KOPT-K1 (cell line): ENCODE measurements at regions not wholly inside any gene's neighbourhood (a gene's known extent, or its start where the extent isn't known, plus 50 kb on each side); places are given as distances from the start of the nearest gene placed in this dataset.
"Not testable (repeated sequence)": the region's sequence is repeated elsewhere in the genome, so short reads cannot be mapped to it uniquely, and the experiment has no call there.

ENCODE experiments used
- H3K27ac ChIP-seq: fragments of 200-600 bp; sonication (generic); 2 replicates; pipeline ENCODE4 v1.5.1; 2016; ENCODE audit warnings: antibody characterized with exemption, mild to moderate bottlenecking, low read depth, low read length; ENCODE audit not compliant: poor library complexity, severe bottlenecking
- H3K36me3 ChIP-seq: fragments of 200-600 bp; sonication (generic); 2 replicates; pipeline ENCODE4 v1.5.1; 2017; ENCODE audit warnings: antibody characterized with exemption, mild to moderate bottlenecking, low read length, moderate library complexity; ENCODE audit not compliant: insufficient read depth
- H3K9me3 ChIP-seq: fragments of 200-600 bp; sonication (generic); 2 replicates; pipeline ENCODE4 v1.5.1; 2017; ENCODE audit warnings: antibody characterized with exemption, low read length, mild to moderate bottlenecking; ENCODE audit not compliant: insufficient read depth, poor library complexity, severe bottlenecking

- H3K27ac ChIP-seq = no peak overlapping the region
- H3K36me3 ChIP-seq = no peaks in the 10 kb centered on the region
Observed at GRCh38 chr3:25169151-25169550, 258.9 kb upstream of the RARB start.

GRCh38 chr3:25170021-25170420 is 258.0 kb upstream of the RARB start:
- Histone ChIP-seq H3K9me3 (no peaks in the 10 kb centered on the region), H3K27ac (no peak overlapping the region)

More at GRCh38 chr3:25169151-25169550, 258.9 kb upstream of the RARB start:
- H3K9me3 ChIP-seq = no peaks in the 10 kb centered on the region

GRCh38 chr3:25171118-25171807 is 256.8 kb upstream of the RARB start:
- H3K36me3 ChIP-seq = no peaks in the 10 kb centered on the region
- H3K9me3 ChIP-seq = no peaks in the 10 kb centered on the region
- H3K27ac ChIP-seq = no peak overlapping the region

More at GRCh38 chr3:25170021-25170420, 258.0 kb upstream of the RARB start:
- no peaks in the 10 kb centered on the region for H3K36me3 ChIP-seq

GRCh38 chr3:25171897-25172296 is 256.2 kb upstream of the RARB start:
- Histone ChIP-seq H3K27ac (no peak overlapping the region), H3K36me3 (no peaks in the 10 kb centered on the region), H3K9me3 (no peaks in the 10 kb centered on the region)

DNA sequence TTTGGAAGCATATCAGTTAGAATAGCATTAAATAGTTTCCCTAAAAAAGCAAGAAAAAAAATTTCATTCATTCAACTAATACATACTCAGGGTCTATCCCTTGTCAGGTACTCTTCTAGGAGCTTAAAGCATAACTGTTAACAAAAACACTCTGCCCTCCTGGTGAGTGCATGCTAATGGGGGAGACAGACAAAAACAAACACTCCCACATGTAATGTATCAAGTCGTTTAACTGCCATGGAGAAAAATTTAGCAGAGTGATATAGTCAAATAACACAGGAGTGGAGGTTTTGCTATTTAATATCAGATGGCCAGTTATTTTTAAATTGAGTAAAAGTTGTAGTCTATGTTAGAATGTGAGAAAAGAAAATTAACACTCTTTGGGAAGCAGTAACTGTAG is 254.5 kb upstream of the RARB start:
- Histone ChIP-seq H3K9me3 (no peaks in the 10 kb centered on the region), H3K36me3 (no peaks in the 10 kb centered on the region), H3K27ac (no peak overlapping the region)

DNA sequence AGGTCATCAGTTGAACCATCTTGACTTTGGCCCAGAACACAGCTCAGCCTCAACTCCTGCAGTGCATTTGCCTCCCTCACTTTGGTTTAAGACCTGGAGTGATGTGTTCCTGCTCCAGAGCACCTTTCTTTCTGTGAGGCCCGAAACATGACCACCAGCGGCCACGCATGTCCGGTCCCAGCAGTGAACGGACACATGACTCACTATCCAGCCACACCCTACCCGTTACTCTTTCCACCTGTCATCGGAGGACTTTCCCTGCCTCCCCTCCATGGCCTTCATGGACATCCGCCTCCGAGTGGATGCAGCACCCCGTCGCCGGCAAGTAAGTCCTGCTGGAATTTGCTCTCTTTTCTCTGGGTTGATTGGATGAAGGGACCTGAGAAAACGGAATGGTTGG is 253.8 kb upstream of the RARB start:
- Histone ChIP-seq H3K36me3 (no peaks in the 10 kb centered on the region), H3K27ac (no peak overlapping the region), H3K9me3 (no peaks in the 10 kb centered on the region)

GRCh38 chr3:25177041-25177440 is 251.0 kb upstream of the RARB start:
- H3K27ac ChIP-seq = no peak overlapping the region

DNA sequence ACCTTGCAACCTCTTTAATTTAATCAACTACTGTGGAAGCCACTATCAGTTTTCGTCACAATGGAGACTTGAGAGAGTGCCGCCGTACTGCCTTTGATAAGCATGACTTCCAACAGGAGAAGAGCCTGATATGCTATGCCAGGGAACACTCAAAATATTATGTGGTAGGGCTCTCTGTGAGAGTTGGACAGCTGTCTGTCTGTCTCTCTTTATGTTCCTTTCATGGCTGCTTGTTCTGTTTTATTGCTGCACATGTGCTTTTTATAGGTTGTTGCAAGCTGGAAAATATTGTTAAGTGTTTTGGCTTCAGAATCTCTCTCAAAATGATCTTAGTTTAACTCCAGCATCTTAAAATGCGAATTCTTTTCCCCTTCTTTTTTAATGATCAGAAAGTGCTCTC is 249.4 kb upstream of the RARB start:
- no peaks in the 10 kb centered on the region for H3K36me3 ChIP-seq
- no peak overlapping the region for H3K27ac ChIP-seq
- H3K9me3 ChIP-seq = no peaks in the 10 kb centered on the region

More at GRCh38 chr3:25177041-25177440, 251.0 kb upstream of the RARB start:
- Histone ChIP-seq H3K36me3 (no peaks in the 10 kb centered on the region), H3K9me3 (no peaks in the 10 kb centered on the region)

DNA sequence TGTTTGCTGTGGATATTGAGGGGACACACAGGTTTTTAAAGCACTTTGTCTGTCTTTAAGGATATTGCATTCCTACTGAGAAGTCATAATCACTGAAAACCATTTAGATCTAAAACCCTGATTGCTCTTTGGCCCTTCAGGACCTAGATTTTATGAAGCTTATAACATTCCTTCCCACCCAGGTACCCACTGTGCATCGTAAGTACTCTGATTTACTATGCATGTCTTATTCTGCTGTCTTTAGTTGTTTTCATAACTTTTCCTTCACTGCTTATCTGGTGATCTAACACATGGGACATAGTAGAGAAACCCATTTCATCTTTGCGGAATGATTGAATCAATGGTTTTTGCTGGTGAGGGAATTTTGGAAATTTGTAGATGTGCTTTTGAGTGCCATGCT is 247.0 kb upstream of the RARB start:
- Histone ChIP-seq H3K9me3 (no peaks in the 10 kb centered on the region), H3K27ac (no peak overlapping the region), H3K36me3 (no peaks in the 10 kb centered on the region)

DNA sequence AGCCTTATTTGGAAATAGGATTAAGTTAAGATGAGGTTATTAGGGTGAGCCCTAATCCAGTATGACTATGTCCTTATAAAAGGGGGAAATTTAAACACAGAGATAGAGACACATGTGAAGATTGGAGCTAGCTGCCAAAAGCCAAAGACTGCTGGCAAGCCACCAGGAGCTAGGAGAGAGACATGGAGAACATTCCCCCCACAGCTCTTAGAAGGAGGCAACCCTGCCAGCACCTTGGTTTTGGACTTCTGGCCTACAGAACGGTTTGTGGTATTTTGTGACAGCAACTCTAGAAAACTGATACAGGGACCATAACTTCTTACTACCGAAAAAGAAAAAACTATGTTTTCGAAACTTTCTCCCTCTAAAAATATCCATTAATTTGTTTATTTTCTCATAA is 245.3 kb upstream of the RARB start:
- H3K9me3 ChIP-seq = no peaks in the 10 kb centered on the region
- H3K36me3 ChIP-seq = no peaks in the 10 kb centered on the region
- no peak overlapping the region for H3K27ac ChIP-seq

DNA sequence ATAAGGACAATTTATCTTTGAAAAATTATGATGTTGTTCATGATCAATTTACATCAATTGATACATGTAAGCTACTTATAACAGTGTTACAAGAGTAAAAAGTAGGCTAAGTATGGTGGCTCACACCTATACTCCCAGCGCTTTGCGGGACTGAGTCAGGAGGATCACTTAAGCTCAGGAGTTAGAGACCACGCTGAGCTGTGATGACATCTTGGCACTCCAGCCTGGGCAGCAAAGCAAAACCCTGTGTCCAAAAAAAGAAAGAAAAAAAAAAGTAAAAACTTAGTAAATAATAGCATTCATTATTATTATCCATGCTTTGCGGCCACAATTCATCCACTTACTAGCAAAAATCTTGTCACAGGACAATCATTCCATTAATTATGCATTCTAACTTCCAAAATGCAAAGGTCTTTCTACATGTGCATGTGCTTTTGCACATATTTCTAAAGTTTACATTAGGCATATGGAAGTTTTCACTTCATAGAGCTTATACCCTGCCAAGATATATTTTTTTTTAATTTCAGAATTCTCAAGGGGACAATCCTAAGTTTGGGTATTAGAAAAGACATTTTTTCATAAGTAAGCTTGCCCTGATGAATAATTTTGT is 243.3 kb upstream of the RARB start:
- H3K9me3 ChIP-seq = no peaks in the 10 kb centered on the region
- no peak overlapping the region for H3K27ac ChIP-seq
- H3K36me3 ChIP-seq = no peaks in the 10 kb centered on the region

GRCh38 chr3:25191673-25192072 is 236.4 kb upstream of the RARB start:
- Histone ChIP-seq H3K36me3 (no peaks in the 10 kb centered on the region), H3K27ac (no peak overlapping the region), H3K9me3 (no peaks in the 10 kb centered on the region)

- not testable (repeated sequence) for H3K9me3 ChIP-seq, H3K36me3 ChIP-seq, H3K27ac ChIP-seq
Observed at GRCh38 chr3:25199567-25199966, 228.5 kb upstream of the RARB start.

DNA sequence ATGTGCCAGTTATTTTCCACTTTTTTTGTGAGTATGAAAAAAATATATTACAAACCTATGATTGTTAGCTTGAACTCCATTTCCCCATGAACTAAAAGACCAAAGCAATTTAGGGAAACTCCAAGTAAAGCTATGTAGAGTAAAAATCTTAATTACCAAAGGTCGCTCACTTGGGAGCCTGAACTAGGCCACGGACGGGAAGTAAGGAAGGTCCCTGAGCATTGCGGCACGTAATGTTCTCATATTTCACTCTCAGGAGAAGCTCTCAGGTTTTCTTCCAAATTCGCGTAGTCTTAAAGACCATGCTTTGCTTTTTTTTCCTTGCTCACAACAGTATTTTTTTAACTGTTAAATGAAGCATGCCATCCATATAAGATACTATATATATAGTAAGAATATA is 215.3 kb upstream of the RARB start:
- Histone ChIP-seq H3K27ac (no peak overlapping the region), H3K36me3 (no peaks in the 10 kb centered on the region), H3K9me3 (no peaks in the 10 kb centered on the region)

DNA sequence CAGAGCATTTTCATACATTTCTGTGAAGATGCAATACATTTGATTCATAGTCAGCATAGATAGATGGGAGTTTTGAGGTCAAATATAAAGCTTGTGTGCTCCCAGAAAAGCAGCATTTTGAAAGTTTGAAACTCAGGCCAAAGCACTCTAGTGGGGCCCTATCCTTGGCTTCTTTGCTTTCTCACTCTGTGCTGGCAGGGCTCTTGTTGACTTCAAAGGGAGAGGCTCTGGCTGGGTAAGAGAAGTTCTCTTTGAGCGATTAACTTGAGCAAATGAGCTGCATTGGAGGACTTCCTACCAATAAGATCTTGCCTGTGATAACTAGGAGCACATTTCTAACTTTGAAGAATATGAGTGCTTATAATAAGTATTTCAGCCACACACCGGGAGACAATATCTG is 214.0 kb upstream of the RARB start:
- H3K27ac ChIP-seq = no peak overlapping the region
- no peaks in the 10 kb centered on the region for H3K36me3 ChIP-seq
- H3K9me3 ChIP-seq = no peaks in the 10 kb centered on the region

DNA sequence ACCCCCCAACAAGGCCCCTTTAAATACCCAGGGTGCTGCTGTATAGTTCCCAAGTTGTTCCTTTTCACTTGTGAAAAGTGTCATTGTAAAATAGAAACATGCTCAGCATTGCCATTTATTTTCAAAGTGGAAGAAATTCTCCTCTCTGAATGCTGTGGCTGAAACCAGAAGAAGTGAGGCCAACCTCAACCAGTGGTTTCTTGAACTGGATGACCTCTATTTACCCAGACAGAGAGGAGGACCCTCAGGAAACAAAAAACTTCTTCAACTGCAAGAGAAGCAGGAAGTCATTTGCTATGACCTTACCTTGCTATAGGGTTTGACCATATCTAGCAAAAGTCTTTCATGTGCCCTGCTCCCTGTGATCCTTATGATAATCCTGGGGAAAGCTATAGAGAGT is 209.7 kb upstream of the RARB start:
- Histone ChIP-seq H3K27ac (no peak overlapping the region), H3K9me3 (no peaks in the 10 kb centered on the region), H3K36me3 (no peaks in the 10 kb centered on the region)
